ENCODE measurements at regions not wholly inside any gene's neighbourhood (a gene's known extent, or its start where the extent isn't known, plus 50 kb on each side); places are given as distances from the start of the nearest gene placed in this dataset.

DNA sequence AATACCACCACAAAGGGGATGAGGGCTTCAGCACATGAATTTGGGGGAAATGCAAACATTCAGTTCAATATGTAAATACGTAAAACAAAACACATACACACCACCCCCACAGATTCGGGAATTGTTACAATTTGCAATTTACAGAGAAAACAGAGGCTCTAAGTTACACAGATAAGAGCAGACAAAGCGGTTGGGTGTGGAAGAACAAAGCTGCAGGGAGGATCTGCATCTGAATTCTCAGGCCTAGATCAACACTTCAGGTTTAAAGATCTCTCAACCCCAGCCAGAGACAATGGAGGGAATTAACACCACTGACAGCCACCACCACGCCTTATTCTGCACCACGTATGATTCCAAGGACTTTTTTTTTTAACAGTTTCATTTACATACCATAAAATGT lies 375.5 kb downstream of the BCL11B start:
- POLR2A ChIA-PET: no interaction called here
- intact Hi-C loops (cut with micrococcal nuclease): no loop called here
- dilution Hi-C loops (cut with MboI; ENCODE audit: extremely low pct_ligation_motif_present, low sequenced_read_pairs): no loop called here

DNA sequence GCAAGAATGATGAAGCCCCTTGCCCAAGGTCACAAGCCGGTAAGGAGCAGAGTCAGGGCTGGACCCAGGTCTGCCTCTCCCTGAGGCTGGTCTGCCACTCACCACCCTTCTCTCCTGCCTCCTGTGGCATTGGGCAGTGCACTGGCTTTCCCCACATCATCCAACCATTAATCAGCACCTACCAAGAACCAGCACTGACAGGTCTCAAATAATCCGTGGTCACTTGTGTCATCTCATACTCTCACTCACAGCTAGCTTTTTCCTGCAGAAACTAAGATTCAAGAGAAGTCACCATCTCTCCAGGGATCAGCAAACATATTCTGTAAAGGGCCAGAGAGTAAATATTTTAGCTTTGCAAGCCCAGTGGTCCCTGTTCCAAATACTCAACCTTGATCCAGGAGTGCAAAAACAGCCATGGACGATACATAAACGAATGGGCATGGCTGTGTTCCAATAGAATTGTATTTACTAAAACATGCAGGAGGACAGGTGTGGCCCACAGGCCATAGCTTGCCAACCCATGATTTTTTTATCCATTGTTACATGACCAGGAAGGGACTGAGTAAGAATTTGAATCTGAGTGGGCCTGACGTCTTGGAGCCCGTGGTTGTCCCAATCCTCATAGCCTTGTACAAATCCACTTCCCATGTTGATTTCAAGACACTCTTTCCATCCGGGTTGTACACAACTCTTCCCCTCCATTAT lies 374.2 kb downstream of the BCL11B start:
- no peak overlapping the region for H3K27ac ChIP-seq (ENCODE audit: insufficient read depth, low read depth, low read length)
- H3K9me1 ChIP-seq (replicated peaks; ENCODE audit: control insufficient read depth, extremely low read depth, insufficient read depth, low read length): no peaks in the 10 kb centered on the region
- dilution Hi-C loops (cut with MboI; ENCODE audit: extremely low pct_ligation_motif_present, low sequenced_read_pairs): no loop called here
- FAIRE-seq (no peak), DNase-seq (ENCODE audit: low read depth, low spot score) (no peak)
- intact Hi-C loops (cut with micrococcal nuclease): no loop called here
- TF ChIP-seq MYC (IDR thresholded peaks at IDR 0.05; ENCODE audit: low read depth, low read length) (no peak), POLR2A (IDR thresholded peaks at IDR 0.05; ENCODE audit: low read depth, low read length) (no peak), MAX (IDR thresholded peaks at IDR 0.05; ENCODE audit: insufficient read depth, insufficient read length) (no peak), GATA2 (IDR thresholded peaks at IDR 0.05; ENCODE audit: insufficient read depth, insufficient read length, low read depth, low read length) (no peak), JUN (IDR thresholded peaks at IDR 0.05; ENCODE audit: borderline replicate concordance, insufficient read depth, insufficient read length, low read depth) (no peak)
- H3K4me1 ChIP-seq (ENCODE audit: control insufficient read depth, extremely low read depth, insufficient read depth, low read length): no peaks in the 10 kb centered on the region
- H3K79me2 ChIP-seq (ENCODE audit: control insufficient read depth, insufficient read depth, low read length): no peaks in the 10 kb centered on the region
- no peak overlapping the region for H2AFZ ChIP-seq (ENCODE audit: low read depth, low read length)
- no peak overlapping the region for H3K4me3 ChIP-seq (replicated peaks in 1 of 3; ENCODE audit: insufficient read depth in 1 of 3, low read depth in 1 of 3, low read length in 3 of 3)
- peaks cover 2% of the 10 kb centered on the region for H3K9me3 ChIP-seq (replicated peaks; ENCODE audit: control insufficient read depth, insufficient read depth, low read length)
- no peaks in the 10 kb centered on the region for H3K36me3 ChIP-seq (ENCODE audit: control insufficient read depth in 2 of 2, extremely low read depth in 1 of 2, insufficient read depth in 2 of 2, low read length in 2 of 2)
- ChIA-PET POLR2A (no interaction called here), CTCF (no interaction called here)
- BruUV-seq (replicated peaks): no TSS peak
- H3K27me3 ChIP-seq (ENCODE audit: control insufficient read depth in 2 of 2, insufficient read depth in 2 of 2, low read length in 2 of 2): no peaks in the 10 kb centered on the region
- no peak overlapping the region for H3K9ac ChIP-seq (replicated peaks; ENCODE audit: extremely low read depth, insufficient read depth, low read length)
- no peaks in the 10 kb centered on the region for H4K20me1 ChIP-seq (replicated peaks; ENCODE audit: control insufficient read depth, extremely low read depth, insufficient read depth, low read length)
- no peak overlapping the region for H3K4me2 ChIP-seq (ENCODE audit: insufficient read depth, low read length)

More for the DNA sequence above, 375.5 kb downstream of the BCL11B start:
- H3K9me3 ChIP-seq (replicated peaks; ENCODE audit: control insufficient read depth, insufficient read depth, low read length): peaks cover 2% of the 10 kb centered on the region
- H3K27me3 ChIP-seq (ENCODE audit: control insufficient read depth in 2 of 2, insufficient read depth in 2 of 2, low read length in 2 of 2): no peaks in the 10 kb centered on the region
- no peaks in the 10 kb centered on the region for H4K20me1 ChIP-seq (replicated peaks; ENCODE audit: control insufficient read depth, extremely low read depth, insufficient read depth, low read length)
- no peak for TF ChIP-seq GATA2 (IDR thresholded peaks at IDR 0.05; ENCODE audit: insufficient read depth, insufficient read length, low read depth, low read length)
- no peak overlapping the region for H3K27ac ChIP-seq (ENCODE audit: insufficient read depth, low read depth, low read length)
- no TSS peak for BruUV-seq (replicated peaks)
- H3K9me1 ChIP-seq (replicated peaks; ENCODE audit: control insufficient read depth, extremely low read depth, insufficient read depth, low read length): no peaks in the 10 kb centered on the region
- DNase-seq (ENCODE audit: low read depth, low spot score) (no peak), FAIRE-seq (no peak)
- H2AFZ ChIP-seq (ENCODE audit: low read depth, low read length): no peak overlapping the region
- H3K36me3 ChIP-seq (ENCODE audit: control insufficient read depth in 2 of 2, extremely low read depth in 1 of 2, insufficient read depth in 2 of 2, low read length in 2 of 2): no peaks in the 10 kb centered on the region
- H3K79me2 ChIP-seq (ENCODE audit: control insufficient read depth, insufficient read depth, low read length): no peaks in the 10 kb centered on the region
- CTCF ChIA-PET: no interaction called here
- no peak overlapping the region for H3K4me2 ChIP-seq (ENCODE audit: insufficient read depth, low read length)
- H3K4me1 ChIP-seq (ENCODE audit: control insufficient read depth, extremely low read depth, insufficient read depth, low read length): no peaks in the 10 kb centered on the region
- no peak overlapping the region for H3K4me3 ChIP-seq (replicated peaks in 1 of 3; ENCODE audit: insufficient read depth in 1 of 3, low read depth in 1 of 3, low read length in 3 of 3)
- no peak overlapping the region for H3K9ac ChIP-seq (replicated peaks; ENCODE audit: extremely low read depth, insufficient read depth, low read length)
